DOHH2 (cell line): ENCODE measurements at regions not wholly inside any gene's neighbourhood (a gene's known extent, or its start where the extent isn't known, plus 50 kb on each side); places are given as distances from the start of the nearest gene placed in this dataset.

Experiments used
- EZH2phosphoT487 ChIP-seq: fragments of 200-600 bp; sonication (generic); IDR thresholded peaks from 2 replicates; pipeline ENCODE4 v1.6.1; 2017; ENCODE audit warnings: borderline replicate concordance, mild to moderate bottlenecking, antibody characterized with exemption, low read length, moderate library complexity, mixed read lengths
- TF ChIP-seq, protein P1 (sequence below): fragments of 200-600 bp; sonication (generic); IDR thresholded peaks from one replicate; pipeline ENCODE4 v1.5.1; 2014; ENCODE audit warnings: antibody characterized with exemption, mild to moderate bottlenecking, low read depth, low read length; ENCODE audit not compliant: poor library complexity, severe bottlenecking

DNA sequence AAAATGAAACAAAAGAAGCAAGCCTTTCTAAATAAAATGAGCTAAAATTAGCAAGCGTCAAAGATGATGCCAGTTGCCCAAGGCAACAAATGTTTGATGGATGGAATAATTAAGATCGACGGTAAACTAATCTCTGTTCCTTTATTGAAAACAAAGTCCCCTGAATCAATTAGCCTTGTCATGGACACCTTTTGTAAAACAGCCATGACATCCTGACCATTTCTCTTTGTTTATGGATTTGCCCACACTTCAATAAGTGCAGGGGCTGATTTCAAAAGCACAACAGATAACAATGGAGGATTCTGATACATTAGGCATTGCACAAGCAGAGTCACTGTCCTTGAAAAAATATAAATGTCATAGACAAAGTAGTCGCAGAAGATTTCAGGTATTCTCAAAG, 160.1 kb upstream of the HNRNPA3 start:
- TF ChIP-seq, protein P1, sequence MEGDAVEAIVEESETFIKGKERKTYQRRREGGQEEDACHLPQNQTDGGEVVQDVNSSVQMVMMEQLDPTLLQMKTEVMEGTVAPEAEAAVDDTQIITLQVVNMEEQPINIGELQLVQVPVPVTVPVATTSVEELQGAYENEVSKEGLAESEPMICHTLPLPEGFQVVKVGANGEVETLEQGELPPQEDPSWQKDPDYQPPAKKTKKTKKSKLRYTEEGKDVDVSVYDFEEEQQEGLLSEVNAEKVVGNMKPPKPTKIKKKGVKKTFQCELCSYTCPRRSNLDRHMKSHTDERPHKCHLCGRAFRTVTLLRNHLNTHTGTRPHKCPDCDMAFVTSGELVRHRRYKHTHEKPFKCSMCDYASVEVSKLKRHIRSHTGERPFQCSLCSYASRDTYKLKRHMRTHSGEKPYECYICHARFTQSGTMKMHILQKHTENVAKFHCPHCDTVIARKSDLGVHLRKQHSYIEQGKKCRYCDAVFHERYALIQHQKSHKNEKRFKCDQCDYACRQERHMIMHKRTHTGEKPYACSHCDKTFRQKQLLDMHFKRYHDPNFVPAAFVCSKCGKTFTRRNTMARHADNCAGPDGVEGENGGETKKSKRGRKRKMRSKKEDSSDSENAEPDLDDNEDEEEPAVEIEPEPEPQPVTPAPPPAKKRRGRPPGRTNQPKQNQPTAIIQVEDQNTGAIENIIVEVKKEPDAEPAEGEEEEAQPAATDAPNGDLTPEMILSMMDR: no peak
- no peak for TF ChIP-seq EZH2phosphoT487
